A673 (cell line): ENCODE measurements at regions not wholly inside any gene's neighbourhood (a gene's known extent, or its start where the extent isn't known, plus 50 kb on each side); places are given as distances from the start of the nearest gene placed in this dataset.

ENCODE experiments used
- CTCF ChIP-seq: fragments of 300-800, 200-600 bp; sonication (generic); conservative IDR thresholded peaks from 2 replicates; pipeline ENCODE4 v1.5.1; 2017; ENCODE audit warnings: low read depth, mild to moderate bottlenecking, antibody characterized with exemption, low read length, moderate library complexity, mixed read lengths
- EZH2 ChIP-seq: fragments of 200-600 bp; sonication (generic); IDR thresholded peaks from 2 replicates; pipeline ENCODE4 v1.6.1; 2017; ENCODE audit warnings: borderline replicate concordance, low read depth, mild to moderate bottlenecking, mixed read lengths, antibody characterized with exemption, low read length; ENCODE audit not compliant: poor library complexity, severe bottlenecking

GRCh38 chr9:84436386-84437109, 96.0 kb upstream of the SLC28A3 start:
- no peak for TF ChIP-seq EZH2
- no peak for TF ChIP-seq CTCF
